Choroid plexus epithelial cell (primary cell): ENCODE measurements at regions not wholly inside any gene's neighbourhood (a gene's known extent, or its start where the extent isn't known, plus 50 kb on each side); places are given as distances from the start of the nearest gene placed in this dataset.
"Not testable (repeated sequence)": the region's sequence is repeated elsewhere in the genome, so short reads cannot be mapped to it uniquely, and the experiment has no call there.

Experiments used
- DNase-seq: peaks from one replicate; pipeline ENCODE4 v3.0.0-alpha.2; 2010; ENCODE audit warnings: low read depth
- H3K4me3 ChIP-seq: 2 replicates; pipeline ENCODE4 v1.5.1; 2011; ENCODE audit warnings: low read depth, mild to moderate bottlenecking, control low read depth, low read length, moderate library complexity
- TF ChIP-seq, protein P1 (sequence below): conservative IDR thresholded peaks from 2 replicates; pipeline ENCODE4 v1.5.1; 2011; ENCODE audit warnings: low read depth, mild to moderate bottlenecking, control low read depth, inconsistent platforms, low read length, moderate library complexity

DNA sequence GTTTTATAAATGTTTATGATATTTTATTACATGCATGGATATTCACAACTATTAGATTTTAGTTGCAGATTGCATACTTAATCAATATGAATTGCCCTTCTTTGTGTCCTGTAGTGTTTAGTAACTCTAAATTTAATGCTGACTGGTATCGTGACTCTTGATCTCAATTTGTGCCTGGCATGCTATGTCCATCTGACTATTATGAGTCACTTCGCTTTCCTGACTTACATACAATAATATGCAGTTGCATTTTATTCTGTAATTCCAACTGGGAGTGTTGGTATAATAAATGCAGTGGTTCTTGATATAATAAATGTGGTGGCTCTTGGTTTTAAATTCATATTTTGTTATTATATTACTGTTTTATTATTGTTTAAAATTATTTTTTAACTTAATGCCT is 277.5 kb downstream of the LIG4 start:
- TF ChIP-seq, protein P1, sequence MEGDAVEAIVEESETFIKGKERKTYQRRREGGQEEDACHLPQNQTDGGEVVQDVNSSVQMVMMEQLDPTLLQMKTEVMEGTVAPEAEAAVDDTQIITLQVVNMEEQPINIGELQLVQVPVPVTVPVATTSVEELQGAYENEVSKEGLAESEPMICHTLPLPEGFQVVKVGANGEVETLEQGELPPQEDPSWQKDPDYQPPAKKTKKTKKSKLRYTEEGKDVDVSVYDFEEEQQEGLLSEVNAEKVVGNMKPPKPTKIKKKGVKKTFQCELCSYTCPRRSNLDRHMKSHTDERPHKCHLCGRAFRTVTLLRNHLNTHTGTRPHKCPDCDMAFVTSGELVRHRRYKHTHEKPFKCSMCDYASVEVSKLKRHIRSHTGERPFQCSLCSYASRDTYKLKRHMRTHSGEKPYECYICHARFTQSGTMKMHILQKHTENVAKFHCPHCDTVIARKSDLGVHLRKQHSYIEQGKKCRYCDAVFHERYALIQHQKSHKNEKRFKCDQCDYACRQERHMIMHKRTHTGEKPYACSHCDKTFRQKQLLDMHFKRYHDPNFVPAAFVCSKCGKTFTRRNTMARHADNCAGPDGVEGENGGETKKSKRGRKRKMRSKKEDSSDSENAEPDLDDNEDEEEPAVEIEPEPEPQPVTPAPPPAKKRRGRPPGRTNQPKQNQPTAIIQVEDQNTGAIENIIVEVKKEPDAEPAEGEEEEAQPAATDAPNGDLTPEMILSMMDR: no peak
- DNase-seq: no peak
- H3K4me3 ChIP-seq: no peak overlapping the region

DNA sequence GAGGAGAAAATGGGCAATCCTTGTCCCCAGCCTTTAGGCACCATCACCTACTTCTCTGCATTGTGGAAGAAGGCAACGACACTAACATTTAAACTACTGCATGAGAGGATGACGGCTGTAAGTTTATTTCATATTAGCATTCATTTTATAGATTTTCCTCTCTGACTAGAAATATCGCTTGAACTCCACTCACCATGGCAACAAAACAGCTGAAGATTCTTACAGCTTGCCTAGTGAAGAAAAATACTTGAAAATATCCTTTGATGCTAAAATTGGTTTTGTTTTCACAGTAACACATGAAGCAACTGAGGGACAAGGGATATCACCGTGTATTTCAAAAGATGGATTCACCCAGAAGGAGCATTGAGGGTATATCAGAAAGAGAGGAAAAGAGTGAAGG is 284.3 kb downstream of the LIG4 start:
- no peak overlapping the region for H3K4me3 ChIP-seq
- TF ChIP-seq, protein P1: no peak
- no peak for DNase-seq

DNA sequence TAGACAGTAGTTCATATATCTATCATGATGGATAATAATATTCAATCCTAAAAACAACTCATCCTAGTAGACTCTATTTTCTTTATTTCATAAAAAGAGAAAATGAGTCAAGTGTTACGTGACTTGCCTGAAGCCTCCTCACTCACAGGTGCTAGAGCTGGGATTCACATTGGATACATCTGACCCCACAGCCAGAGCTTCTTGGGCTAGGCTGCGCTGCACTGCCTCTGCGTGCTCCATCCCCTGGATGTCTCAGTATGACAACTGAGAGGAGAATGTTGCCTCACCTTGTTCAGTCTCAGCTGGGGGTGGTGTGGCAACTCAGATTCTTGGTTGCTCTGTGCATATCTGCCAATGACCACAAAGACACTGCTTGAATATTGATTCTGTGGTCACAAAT is 286.6 kb downstream of the LIG4 start:
- TF ChIP-seq, protein P1: no peak
- no peak for DNase-seq
- no peak overlapping the region for H3K4me3 ChIP-seq

DNA sequence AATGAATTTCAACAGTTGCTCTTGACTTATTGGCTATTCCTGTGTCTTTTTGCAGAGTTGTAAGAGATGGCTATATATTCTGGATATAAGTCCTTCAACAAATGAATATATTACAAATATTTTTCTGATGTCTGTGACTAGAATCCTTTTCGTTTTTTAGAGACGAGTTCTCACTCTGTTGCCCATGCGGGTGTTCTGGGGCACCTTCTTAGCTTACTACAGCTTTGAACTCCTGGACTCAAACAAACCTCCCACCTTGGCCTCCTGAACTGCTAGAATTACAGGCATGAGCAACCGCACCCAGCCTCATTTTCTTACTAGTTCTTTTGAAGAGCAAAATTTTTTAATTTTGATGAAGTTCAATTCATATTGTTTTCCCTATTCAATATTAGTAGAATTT is 287.8 kb downstream of the LIG4 start:
- no peak overlapping the region for H3K4me3 ChIP-seq
- DNase-seq: no peak
- TF ChIP-seq, protein P1: no peak

DNA sequence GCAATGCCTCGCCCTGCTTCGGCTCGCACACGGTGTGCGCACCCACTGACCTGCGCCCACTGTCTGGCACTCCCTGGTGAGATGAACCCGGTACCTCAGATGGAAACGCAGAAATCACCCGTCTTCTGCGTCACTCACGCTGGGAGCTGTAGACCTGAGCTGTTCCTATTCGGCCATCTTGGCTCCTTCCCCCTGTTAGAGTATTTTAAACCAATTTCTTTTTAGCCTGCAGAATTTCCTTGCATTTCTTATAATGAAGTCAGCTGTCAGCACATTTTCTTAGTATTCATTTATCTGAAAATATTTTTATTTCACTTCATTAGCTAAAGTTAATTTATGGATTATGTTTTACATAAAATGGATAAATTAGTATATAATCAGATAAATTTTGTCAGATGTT is 288.8 kb downstream of the LIG4 start:
- not testable (repeated sequence) for H3K4me3 ChIP-seq, DNase-seq

DNA sequence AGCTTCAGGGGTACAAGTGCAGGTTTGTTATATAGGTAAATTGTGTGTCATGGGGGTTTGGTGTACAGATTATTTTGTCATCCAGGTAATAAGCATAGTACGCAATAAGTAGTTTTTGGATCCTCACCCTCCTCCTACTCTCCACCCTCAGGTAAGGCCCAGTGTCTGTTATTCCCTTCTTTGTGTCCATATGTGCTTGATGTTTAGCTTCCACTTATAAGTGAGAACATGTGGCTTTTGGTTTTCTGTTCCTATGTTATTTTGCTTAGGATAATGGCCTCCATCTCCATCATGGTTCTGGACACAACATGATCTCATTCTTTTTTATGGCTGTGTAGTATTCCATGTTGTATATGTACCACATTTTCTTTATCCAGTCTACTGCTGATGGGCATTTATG is 298.4 kb downstream of the LIG4 start:
- not testable (repeated sequence) for DNase-seq, H3K4me3 ChIP-seq

DNA sequence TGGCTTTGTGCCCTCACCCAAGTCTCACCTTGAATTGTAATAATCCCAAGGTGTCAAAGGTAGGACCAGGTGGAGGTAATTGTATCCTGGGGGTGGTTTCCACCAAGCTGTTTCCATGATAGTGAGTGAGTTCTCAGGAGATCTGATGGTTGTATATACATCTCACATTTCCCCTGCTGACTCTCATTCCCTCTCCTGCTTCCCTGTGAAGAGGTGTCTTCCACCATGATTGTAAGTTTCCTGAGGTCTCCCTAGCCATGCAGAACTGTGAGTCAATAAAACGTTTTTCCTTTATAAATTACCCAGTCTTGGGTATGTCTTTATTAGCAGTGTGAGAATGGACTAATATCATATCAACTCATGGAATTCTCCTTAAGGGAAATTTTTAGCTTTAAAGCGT is 302.6 kb downstream of the LIG4 start:
- TF ChIP-seq, protein P1: no peak
- H3K4me3 ChIP-seq: no peak overlapping the region
- DNase-seq: no peak

DNA sequence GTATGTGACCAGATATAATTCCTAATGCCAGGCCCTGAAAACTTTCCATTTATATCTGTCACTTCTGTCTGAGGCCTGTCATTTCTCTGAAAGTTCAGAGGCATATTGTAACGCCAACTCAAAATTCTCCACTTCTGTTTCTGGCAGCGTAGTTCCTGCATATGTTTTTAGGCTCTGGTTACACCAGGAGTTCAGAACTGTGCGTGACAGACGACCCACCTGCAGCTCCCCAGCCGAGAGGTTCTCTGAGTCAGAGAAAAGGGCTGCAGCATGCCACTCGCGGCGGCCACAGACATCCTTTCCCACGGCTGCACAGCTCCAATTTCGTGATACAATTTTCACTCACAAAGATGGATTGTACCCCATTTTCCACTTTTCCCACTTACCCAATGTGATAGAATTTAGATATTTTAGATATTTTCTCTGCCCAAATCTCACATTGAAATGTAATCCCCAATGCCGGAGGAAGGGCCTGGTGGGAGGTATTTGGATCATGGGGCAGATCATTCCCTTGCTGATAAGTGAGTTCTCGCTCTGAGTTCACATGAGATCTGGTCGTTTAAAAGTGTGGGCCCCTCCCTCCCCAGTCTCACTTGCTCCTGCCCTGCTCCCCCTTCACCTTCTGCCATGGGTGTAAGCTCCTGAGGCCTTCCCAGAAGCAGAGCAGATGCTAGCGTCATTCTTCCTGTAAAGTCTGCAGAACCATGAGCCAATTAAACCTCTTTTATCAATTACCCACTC is 308.1 kb downstream of the LIG4 start:
- no peak overlapping the region for H3K4me3 ChIP-seq
- DNase-seq: peak; percentile 65
- TF ChIP-seq, protein P1: no peak
